ENCODE measurements at regions not wholly inside any gene's neighbourhood (a gene's known extent, or its start where the extent isn't known, plus 50 kb on each side); places are given as distances from the start of the nearest gene placed in this dataset.
A peak's percentile ranks its signal among the peaks of the same experiment; 100 is the strongest.

DNA sequence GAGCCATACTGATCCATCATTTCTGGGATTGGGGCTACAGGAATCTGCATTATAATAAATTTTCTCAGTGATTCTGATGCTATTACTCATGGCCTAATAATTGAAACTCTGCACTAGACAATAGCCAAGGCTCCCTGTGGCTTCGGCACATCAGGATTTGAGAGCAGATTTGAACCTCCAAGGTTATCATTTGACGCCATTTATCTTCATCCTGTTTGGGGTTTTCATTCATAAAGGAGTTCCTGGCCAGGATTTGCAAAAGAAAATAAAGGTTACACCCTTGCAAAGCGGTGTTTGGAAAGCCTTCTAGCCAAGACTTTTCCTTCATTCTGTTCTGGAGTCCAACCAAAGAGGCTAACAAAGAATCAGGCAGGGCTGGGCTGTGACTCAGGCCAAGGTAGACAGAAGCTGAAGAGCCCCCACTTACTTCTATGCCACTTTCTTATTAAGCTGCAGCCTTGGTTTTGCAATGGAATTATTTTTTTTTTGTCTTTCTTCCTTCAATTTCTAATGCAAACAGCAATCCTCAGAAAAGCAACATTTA is 330.1 kb downstream of the DHX35 start:
- no peak for DNase-seq (ENCODE audit: low spot score)
- in situ Hi-C loops (cut with HindIII; ENCODE audit: low sequenced_read_pairs), result no loop called here

DNA sequence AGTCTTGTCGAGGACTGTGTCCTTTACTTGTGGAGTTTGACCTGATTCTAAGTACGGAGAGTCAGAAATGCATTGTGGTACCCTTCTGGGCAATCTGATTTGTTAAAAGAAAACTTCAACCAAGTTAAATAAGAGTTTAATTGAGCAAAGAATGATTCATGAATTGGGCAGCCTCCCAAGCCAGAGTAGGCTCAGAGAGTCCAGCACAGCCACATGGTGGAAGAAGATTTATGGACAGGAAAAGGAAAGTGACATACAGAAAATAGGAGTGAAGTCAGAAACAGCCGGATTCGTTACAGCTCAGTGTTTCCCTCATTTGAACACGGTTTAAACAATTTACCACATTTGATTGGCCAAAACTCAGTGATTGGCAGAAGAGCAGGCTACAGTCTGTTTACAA is 329.2 kb downstream of the DHX35 start:
- no peak for DNase-seq (ENCODE audit: low spot score)
- in situ Hi-C loops (cut with HindIII; ENCODE audit: low sequenced_read_pairs), result no loop called here

DNA sequence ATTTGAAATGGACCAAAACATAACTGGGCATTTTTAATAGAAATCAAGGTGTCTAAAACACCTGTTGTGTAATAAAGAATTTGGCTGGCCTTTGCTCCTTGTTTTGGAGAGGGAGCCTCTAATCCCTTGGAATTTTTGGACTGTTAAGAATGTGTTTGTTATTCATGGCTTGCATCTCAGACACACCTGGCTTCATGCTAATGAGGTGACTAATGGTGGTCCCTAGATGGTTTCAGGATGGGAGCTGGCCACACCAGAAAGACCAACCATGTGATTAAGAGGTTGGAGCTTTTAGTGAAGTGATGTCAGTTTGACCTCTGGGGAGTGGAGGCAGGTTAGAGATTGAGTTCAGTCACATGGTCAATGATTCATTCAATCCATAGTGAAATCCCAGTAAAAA is 328.4 kb downstream of the DHX35 start:
- in situ Hi-C loops (cut with HindIII; ENCODE audit: low sequenced_read_pairs), result no loop called here
- DNase-seq (ENCODE audit: low spot score), result no peak

DNA sequence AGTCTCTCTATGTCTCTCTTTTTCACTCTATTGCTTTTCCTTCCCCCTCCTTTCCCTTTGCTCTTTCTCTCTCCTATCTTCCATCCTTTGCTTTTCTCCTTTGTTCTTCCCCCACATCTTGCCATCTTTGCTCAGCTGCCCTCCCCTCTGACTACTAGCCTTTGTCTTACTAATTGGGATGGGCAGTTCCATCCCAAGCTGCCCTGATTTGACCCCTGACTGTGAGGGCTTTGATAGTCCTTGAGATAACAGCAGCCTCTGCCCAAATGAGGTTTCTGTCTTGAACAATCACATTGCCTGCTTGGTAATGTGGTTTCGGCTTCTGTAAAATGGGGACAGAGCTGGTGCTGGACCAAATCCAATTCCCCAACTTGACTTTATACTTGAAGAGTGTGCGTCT is 327.7 kb downstream of the DHX35 start:
- no peak for DNase-seq (ENCODE audit: low spot score)

GRCh38 chr20:39289316-39289715 is 327.2 kb downstream of the DHX35 start:
- in situ Hi-C loops (cut with HindIII; ENCODE audit: low sequenced_read_pairs), result no loop called here
- DNase-seq (ENCODE audit: low spot score), result no peak

More for the DNA sequence above, 327.7 kb downstream of the DHX35 start:
- in situ Hi-C loops (cut with HindIII; ENCODE audit: low sequenced_read_pairs), result no loop called here

DNA sequence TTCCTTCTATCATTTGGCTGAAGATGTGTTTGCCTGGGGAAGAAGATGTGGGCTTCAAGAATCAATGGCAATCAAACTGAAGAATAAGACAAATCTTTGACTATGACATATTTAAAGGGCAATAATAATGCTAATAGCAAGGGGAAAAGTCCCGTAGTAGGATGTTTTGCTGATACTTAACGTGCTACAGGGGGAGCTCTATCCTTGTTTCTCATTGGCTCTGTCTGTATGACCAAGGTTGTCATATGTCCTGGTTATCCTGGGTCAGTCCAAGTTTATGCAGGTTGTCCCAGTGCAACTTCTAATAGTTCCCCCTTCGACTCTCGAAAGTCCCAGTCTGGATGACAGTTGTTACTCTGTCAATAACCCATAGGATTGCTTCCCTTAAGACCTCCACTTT is 321.3 kb downstream of the DHX35 start:
- in situ Hi-C loops (cut with HindIII; ENCODE audit: low sequenced_read_pairs), result no loop called here
- no peak for DNase-seq (ENCODE audit: low spot score)

- in situ Hi-C loops (cut with HindIII; ENCODE audit: low sequenced_read_pairs), result no loop called here
- DNase-seq (ENCODE audit: low spot score), result peak; percentile 79
Measured at GRCh38 chr20:39282619-39283092, 320.5 kb downstream of the DHX35 start.

GRCh38 chr20:39280875-39281274 is 318.7 kb downstream of the DHX35 start:
- no peak for DNase-seq (ENCODE audit: low spot score)
- in situ Hi-C loops (cut with HindIII; ENCODE audit: low sequenced_read_pairs), result no loop called here

GRCh38 chr20:39278230-39278788 is 316.2 kb downstream of the DHX35 start:
- in situ Hi-C loops (cut with HindIII; ENCODE audit: low sequenced_read_pairs), result no loop called here
- no peak for DNase-seq (ENCODE audit: low spot score)

DNA sequence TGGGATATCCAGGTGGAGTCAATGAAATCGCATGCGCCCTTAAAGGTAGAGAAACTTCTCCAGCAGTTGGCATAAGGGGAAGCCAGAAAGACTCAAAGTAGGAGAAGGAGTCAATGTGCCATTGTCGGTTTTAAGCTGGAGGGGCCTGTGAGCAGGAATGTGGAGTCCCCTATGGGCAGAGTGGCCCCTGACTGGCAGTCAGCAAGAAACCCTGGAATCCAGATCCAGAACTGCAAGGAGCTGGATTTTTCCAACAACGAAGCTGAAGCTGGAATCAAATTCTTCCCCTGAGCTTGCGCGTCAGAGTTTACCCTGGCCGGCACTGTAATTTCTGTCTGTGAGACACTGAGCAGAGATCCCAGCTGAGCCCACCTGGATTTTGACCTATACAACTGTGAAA is 315.0 kb downstream of the DHX35 start:
- in situ Hi-C loops (cut with HindIII; ENCODE audit: low sequenced_read_pairs), result no loop called here

DNA sequence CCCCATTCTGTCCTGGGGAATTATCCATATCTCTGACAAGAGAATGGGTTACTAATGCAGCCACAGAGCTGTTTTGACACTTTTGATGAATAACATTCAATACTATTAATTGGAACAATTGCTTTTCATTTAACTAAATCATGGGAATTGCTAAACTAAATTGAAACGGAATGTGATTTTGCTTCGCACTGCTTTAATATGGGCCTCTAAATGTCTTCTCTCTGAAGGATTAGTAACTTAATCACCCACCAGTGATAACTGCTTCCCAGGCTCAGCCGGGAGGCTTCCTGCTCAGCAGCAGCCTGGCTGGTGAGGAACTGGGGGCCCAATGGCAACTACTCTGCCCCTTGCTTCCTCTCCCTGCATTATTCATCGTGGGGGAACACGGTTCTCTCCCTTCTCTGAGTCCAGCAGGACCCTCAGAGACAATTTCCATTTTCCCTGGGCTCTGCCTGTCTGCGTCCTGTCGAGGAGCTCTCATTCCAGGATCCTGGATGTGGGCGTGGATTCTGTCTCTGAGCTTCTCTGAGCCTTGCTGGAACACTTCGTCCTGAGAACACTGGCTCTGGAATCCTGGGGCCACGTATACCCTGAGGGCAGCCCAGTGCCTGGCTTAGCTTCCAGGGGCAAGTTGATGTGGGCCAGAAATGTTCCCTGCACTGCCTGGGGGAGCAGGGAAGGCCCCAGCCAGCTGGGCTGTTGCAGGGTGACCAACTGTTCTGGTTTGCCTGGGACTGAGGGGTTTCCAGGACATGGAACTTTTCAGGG is 308.9 kb downstream of the DHX35 start:
- in situ Hi-C loops (cut with HindIII; ENCODE audit: low sequenced_read_pairs), result no loop called here
- no peak for DNase-seq (ENCODE audit: low spot score)

More for the DNA sequence above, 315.0 kb downstream of the DHX35 start:
- no peak for DNase-seq (ENCODE audit: low spot score)

DNA sequence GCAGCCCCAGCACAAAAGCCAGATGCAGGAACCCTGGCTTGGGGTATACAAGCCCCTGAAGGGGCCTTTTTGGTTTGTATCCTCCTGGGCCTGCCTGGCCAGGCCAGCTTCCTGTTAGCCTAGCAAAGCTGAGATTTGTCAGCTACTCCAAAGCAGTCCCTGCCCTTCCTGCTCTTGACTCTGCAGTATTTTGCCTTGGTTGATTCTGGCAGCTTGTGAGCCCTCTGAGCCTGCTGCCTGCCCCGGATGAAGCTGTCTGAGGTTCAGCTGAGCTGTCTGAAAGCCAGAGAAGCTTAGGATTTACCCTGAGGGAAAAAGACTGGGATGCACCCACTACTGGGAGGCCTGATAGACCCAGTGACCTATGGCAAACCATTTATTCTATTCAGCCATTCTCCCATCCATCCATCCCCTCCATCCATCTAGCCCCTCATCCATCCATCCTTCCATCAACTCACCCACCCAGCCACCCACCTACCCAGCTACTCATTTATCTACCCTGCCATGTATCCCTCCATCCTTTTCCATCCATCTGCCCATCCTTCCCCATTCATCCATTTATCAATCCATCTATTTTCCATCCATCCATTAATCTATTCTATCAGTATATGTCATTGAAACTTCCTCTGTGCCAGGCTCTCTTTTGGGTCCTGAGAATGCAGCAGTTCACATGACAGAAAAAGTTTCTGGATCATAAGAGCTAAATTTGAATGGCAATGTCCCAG is 307.5 kb downstream of the DHX35 start:
- DNase-seq (ENCODE audit: low spot score), result no peak
- in situ Hi-C loops (cut with HindIII; ENCODE audit: low sequenced_read_pairs), result no loop called here

DNA sequence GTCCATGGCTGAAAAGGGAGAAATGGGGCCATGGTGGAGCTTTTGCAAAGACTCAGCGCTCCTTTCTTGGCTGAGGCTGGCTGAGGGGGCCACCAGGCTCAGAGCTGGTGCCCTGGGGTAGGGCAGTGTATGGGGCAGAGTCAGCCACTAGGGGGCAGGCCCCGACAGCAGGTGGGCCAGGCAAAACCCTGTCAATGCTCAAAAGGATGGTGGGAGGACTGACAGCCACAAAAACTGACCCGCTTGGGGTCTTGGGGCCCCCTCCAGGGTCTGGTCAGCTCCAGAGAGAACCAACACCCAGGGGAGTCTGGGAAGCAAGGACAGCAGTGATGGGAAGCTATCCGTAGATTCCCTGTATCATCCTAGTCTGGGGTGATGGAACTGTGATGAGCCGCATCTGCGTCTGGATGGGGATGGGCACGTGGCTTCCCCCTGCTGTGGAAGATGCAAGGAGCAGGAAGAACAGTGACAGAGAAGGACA is 306.9 kb downstream of the DHX35 start:
- in situ Hi-C loops (cut with HindIII; ENCODE audit: low sequenced_read_pairs), result no loop called here

DNA sequence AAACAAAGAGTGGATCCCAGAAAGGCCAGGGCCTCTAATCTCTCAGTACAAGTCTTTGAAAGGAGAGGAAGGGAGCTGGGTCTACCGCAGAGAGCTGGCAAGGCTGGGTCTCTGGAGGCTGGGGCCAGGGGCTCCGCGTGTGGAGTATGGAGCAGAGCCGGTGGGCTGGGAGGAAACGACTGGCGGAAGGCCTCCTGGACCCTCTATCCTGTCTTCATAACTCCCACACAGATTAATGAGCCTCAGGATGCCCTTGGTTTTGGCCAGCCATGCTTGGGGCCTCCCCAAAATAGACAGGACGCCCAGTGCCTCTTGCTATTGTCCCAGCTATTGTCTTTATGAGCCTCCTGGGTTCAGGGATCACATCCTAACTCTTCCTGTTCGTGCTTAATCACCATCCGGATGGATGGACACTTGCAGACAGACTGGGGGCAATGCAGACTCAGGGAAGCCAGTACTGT is 306.4 kb downstream of the DHX35 start:
- in situ Hi-C loops (cut with HindIII; ENCODE audit: low sequenced_read_pairs), result no loop called here
- no peak for DNase-seq (ENCODE audit: low spot score)

More for the DNA sequence above, 306.9 kb downstream of the DHX35 start:
- DNase-seq (ENCODE audit: low spot score), result peak; percentile 14

GRCh38 chr20:39266989-39267388 is 304.8 kb downstream of the DHX35 start:
- in situ Hi-C loops (cut with HindIII; ENCODE audit: low sequenced_read_pairs), result no loop called here
- no peak for DNase-seq (ENCODE audit: low spot score)

GRCh38 chr20:39264506-39265172 is 302.5 kb downstream of the DHX35 start:
- DNase-seq (ENCODE audit: low spot score), result peak; percentile 53
- in situ Hi-C loops (cut with HindIII; ENCODE audit: low sequenced_read_pairs), result no loop called here

DNA sequence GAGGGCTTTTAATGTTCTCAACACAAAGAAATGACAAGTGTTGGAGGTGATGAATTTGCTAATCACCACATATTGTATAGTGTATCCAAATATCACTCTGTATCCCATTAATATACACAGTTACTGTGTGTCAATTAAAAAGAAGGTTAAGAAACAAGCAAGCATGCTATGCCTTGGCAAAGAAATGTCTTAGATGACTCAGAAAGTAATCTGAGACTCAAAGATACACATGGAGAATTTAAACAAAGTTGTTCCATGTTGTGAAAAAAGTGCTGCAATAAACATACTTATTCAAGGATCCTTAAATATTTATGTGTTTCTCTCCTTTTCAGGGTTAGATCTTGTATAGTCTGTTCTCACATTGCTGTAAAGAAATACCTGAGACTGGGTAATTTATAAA is 300.9 kb downstream of the DHX35 start:
- in situ Hi-C loops (cut with HindIII; ENCODE audit: low sequenced_read_pairs), result no loop called here
- DNase-seq (ENCODE audit: low spot score), result no peak

DNA sequence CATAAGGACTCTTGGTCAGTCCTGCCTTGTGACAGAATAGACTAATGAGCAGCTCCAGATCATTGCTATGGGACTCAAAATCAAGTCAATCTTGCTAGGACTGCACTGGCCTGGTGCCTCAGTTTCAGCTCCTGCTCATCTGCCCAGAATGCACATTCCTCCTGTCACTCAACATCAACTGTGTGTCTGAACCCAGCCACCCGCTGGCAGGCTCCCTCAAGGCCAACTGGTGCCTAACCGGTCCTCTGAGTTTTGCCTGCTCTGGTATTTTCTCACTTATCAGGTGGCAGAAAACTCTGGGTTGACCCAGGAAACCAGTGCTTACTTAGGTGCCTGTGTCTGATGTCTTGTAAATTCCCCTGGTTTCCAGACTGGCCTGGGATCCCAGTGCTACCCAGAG is 297.7 kb downstream of the DHX35 start:
- in situ Hi-C loops (cut with HindIII; ENCODE audit: low sequenced_read_pairs), result no loop called here
- DNase-seq (ENCODE audit: low spot score), result no peak

Measured in G401 (cell line).